SK-N-SH (cell line): ENCODE measurements at regions not wholly inside any gene's neighbourhood (a gene's known extent, or its start where the extent isn't known, plus 50 kb on each side); places are given as distances from the start of the nearest gene placed in this dataset.

Source experiments
- CTCF ChIA-PET: fragments of 300-600, 350-600 bp; formaldehyde crosslinking; extraction: SDS; loops from one replicate; lab custom pipeline; 2021; lab: Yijun Ruan, JAX
- POLR2A ChIA-PET: fragments of 350-600 bp; sonication (Branson Sonifier 250); formaldehyde crosslinking; extraction: SDS; loops from one replicate; lab custom pipeline; 2020; ENCODE audit warnings: antibody characterized with exemption, inconsistent platforms; lab: Yijun Ruan, JAX
- DNase-seq: peaks from one replicate; pipeline ENCODE4 v3.0.0; 2012
- H2AFZ ChIP-seq: fragments of 200-600 bp; sonication (generic); 2 replicates; pipeline ENCODE4 v1.8.1; 2016; ENCODE audit warnings: antibody characterized with exemption, mild to moderate bottlenecking, low read depth
- H3F3A ChIP-seq: fragments of 200-600 bp; sonication (generic); replicated peaks from 2 replicates; pipeline ENCODE3; 2016; ENCODE audit warnings: antibody characterized with exemption, mild to moderate bottlenecking; ENCODE audit not compliant: insufficient read depth
- H3K27ac ChIP-seq, 2 experiments: fragments of 200-500 bp in 1 of 2; fragments of 200-600 bp in 1 of 2; sonication (Bioruptor generic) in 1 of 2; sonication (generic), shearing (Covaris generic) in 1 of 2; 2 replicates each; pipeline versions ENCODE4 v1.5.1 to v1.6.1; 2014 to 2016; ENCODE audit warnings: low read depth in 2 of 2, inconsistent platforms in 1 of 2, low read length in 1 of 2, mild to moderate bottlenecking in 1 of 2, mixed read lengths in 1 of 2
- H3K27me3 ChIP-seq: fragments of 200-600 bp; sonication (generic), shearing (Covaris generic); 2 replicates; pipeline ENCODE4 v1.6.1; 2016; ENCODE audit warnings: mixed run types; ENCODE audit not compliant: insufficient read depth
- H3K36me3 ChIP-seq, 2 experiments: fragments of 200-500 bp in 1 of 2; fragments of 200-600 bp in 1 of 2; sonication (Bioruptor generic) in 1 of 2; sonication (generic) in 1 of 2; replicated peaks in 1 of 2; 2 replicates each; pipeline versions ENCODE3 to v1.5.1; 2014 to 2016; ENCODE audit warnings: low read length in 1 of 2, mild to moderate bottlenecking in 1 of 2; ENCODE audit not compliant: insufficient read depth in 2 of 2, control insufficient read depth in 1 of 2
- H3K4me1 ChIP-seq, 2 experiments: fragments of 200-500 bp in 1 of 2; fragments of 200-600 bp in 1 of 2; sonication (Bioruptor generic) in 1 of 2; sonication (generic), shearing (Covaris generic) in 1 of 2; 2 replicates each; pipeline versions ENCODE4 v1.5.1 to v1.6.1; 2014 to 2016; ENCODE audit warnings: low read depth in 1 of 2, low read length in 1 of 2, mixed run types in 1 of 2; ENCODE audit not compliant: insufficient read depth in 2 of 2, control insufficient read depth in 1 of 2
- H3K4me2 ChIP-seq: fragments of 200-600 bp; sonication (generic), shearing (Covaris generic); 2 replicates; pipeline ENCODE4 v1.6.1; 2017; ENCODE audit warnings: mixed run types
- H3K4me3 ChIP-seq, 2 experiments: fragments of 200-500 bp in 1 of 2; fragments of 200-600 bp in 1 of 2; sonication (Bioruptor generic) in 1 of 2; sonication (generic), shearing (Covaris generic) in 1 of 2; 2 replicates each; pipeline versions ENCODE4 v1.5.1 to v1.8.1; 2014 to 2016; ENCODE audit warnings: low read depth in 2 of 2, inconsistent platforms in 1 of 2, low read length in 1 of 2, mild to moderate bottlenecking in 1 of 2, mixed read lengths in 1 of 2, moderate library complexity in 1 of 2
- H3K79me2 ChIP-seq: fragments of 200-600 bp; sonication (generic); 2 replicates; pipeline ENCODE4 v1.8.1; 2017; ENCODE audit warnings: mild to moderate bottlenecking; ENCODE audit not compliant: insufficient read depth
- H3K9ac ChIP-seq: fragments of 200-600 bp; sonication (generic); 2 replicates; pipeline ENCODE4 v1.6.1; 2017; ENCODE audit warnings: mixed run types
- H3K9me2 ChIP-seq: fragments of 200-600 bp; sonication (generic); 2 replicates; pipeline ENCODE4 v1.6.1; 2017; ENCODE audit warnings: mixed run types
- H3K9me3 ChIP-seq: fragments of 200-600 bp; sonication (generic); 2 replicates; pipeline ENCODE4 v1.6.1; 2017; ENCODE audit warnings: mixed run types, mild to moderate bottlenecking, moderate library complexity
- H4K20me1 ChIP-seq: fragments of 200-600 bp; sonication (generic); 2 replicates; pipeline ENCODE4 v1.6.1; 2017; ENCODE audit warnings: mild to moderate bottlenecking, mixed run types; ENCODE audit not compliant: insufficient read depth
- FOSL2 ChIP-seq: IDR thresholded peaks from 2 replicates; pipeline ENCODE4 v1.4.0; 2012; ENCODE audit warnings: low read depth, mild to moderate bottlenecking, moderate library complexity, borderline replicate concordance
- GABPA ChIP-seq: IDR thresholded peaks from 2 replicates; pipeline ENCODE4 v1.4.0; 2012; ENCODE audit warnings: low read depth, mild to moderate bottlenecking
- GATA2 ChIP-seq: sonication (generic); formaldehyde crosslinking; IDR thresholded peaks from 2 replicates; pipeline ENCODE4 v1.5.0; 2020; ENCODE audit warnings: mild to moderate bottlenecking, missing genetic modification reagents
- MXI1 ChIP-seq: IDR thresholded peaks from 2 replicates; pipeline ENCODE4 v1.6.1; 2012; ENCODE audit warnings: mild to moderate bottlenecking, low read depth, low read length, improper control_type of control experiment
- PBX3 ChIP-seq: IDR thresholded peaks from 2 replicates; pipeline ENCODE4; 2012
- SMC3 ChIP-seq: IDR thresholded peaks from 2 replicates; pipeline ENCODE4 v1.6.1; 2012; ENCODE audit warnings: low read depth, low read length, improper control_type of control experiment
- TAF1 ChIP-seq: IDR thresholded peaks from 2 replicates; pipeline ENCODE4 v1.6.1; 2012; ENCODE audit warnings: low read depth, mild to moderate bottlenecking, low read length, moderate library complexity, borderline replicate concordance
- USF2 ChIP-seq: fragments of 150-350 bp; IDR thresholded peaks from 2 replicates; pipeline ENCODE4 v1.6.1; 2017; ENCODE audit warnings: antibody characterized with exemption, low read length, low read depth, borderline replicate concordance
- WGBS: methylation state at CpG from one replicate; pipeline ENCODE4 v1.1.6; 2017; ENCODE audit warnings: low lambda C conversion rate; 5-methylcytosine and 5-hydroxymethylcytosine counted together

- WGBS: 6% methylated on average over 4 of the region's 4 CpGs
- H3K4me3 ChIP-seq: no peak overlapping the region
- H3K79me2 ChIP-seq: no peaks in the 10 kb centered on the region
- POLR2A ChIA-PET: no interaction called here
- H2AFZ ChIP-seq: no peak overlapping the region
- H3F3A ChIP-seq: no peaks in the 10 kb centered on the region
- TF ChIP-seq SMC3 (no peak), TAF1 (no peak), PBX3 (no peak), USF2 (no peak), GABPA (no peak), FOSL2 (no peak)
- no peaks in the 10 kb centered on the region for H3K9me3 ChIP-seq
- no peak overlapping the region for H3K27ac ChIP-seq
- no peaks in the 10 kb centered on the region for H3K4me1 ChIP-seq
- CTCF ChIA-PET: no interaction called here
- no peaks in the 10 kb centered on the region for H4K20me1 ChIP-seq
- no peaks in the 10 kb centered on the region for H3K36me3 ChIP-seq
- H3K9me2 ChIP-seq: no peaks in the 10 kb centered on the region
- H3K9ac ChIP-seq: no peak overlapping the region
- H3K27me3 ChIP-seq: no peaks in the 10 kb centered on the region
- DNase-seq: no peak
- H3K4me2 ChIP-seq: no peak overlapping the region
Measured at GRCh38 chrX:42420426-42420825, 357.5 kb downstream of the PPP1R2C start.

GRCh38 chrX:42415636-42416035 is 362.3 kb downstream of the PPP1R2C start:
- Histone ChIP-seq H3K4me2 (no peak overlapping the region), H3K4me1 (no peaks in the 10 kb centered on the region), H3K27ac (no peak overlapping the region), H3K79me2 (no peaks in the 10 kb centered on the region), H3K4me3 (no peak overlapping the region), H3K27me3 (no peaks in the 10 kb centered on the region), H4K20me1 (no peaks in the 10 kb centered on the region), H3F3A (no peaks in the 10 kb centered on the region), H3K9me2 (no peaks in the 10 kb centered on the region), H3K36me3 (no peaks in the 10 kb centered on the region), H3K9me3 (no peaks in the 10 kb centered on the region), H3K9ac (no peak overlapping the region), H2AFZ (no peak overlapping the region)
- CTCF ChIA-PET: no interaction called here
- no peak for TF ChIP-seq PBX3
- no peak for TF ChIP-seq MXI1
- no peak for TF ChIP-seq USF2
- no peak for TF ChIP-seq GATA2 (CRISPR knock-in tag)
- 8% methylated on average over 2 of the region's 2 CpGs for WGBS
- POLR2A ChIA-PET: no interaction called here
- no peak for DNase-seq
